NCI-H345 treated with DMSO at 0.1 percent for 48 hours (cell line): ENCODE measurements at regions not wholly inside any gene's neighbourhood (a gene's known extent, or its start where the extent isn't known, plus 50 kb on each side); places are given as distances from the start of the nearest gene placed in this dataset.
"Not testable (repeated sequence)": the region's sequence is repeated elsewhere in the genome, so short reads cannot be mapped to it uniquely, and the experiment has no call there.

ENCODE experiments used
- DNase-seq: peaks from one replicate; lab custom pipeline; 2025; ENCODE audit not compliant: unreplicated experiment; lab: John Stamatoyannopoulos, UW

GRCh38 chr5:97576956-97577355 lies 393.9 kb upstream of the RIOK2 start:
- no peak for DNase-seq

GRCh38 chr5:97579977-97580376 lies 396.9 kb upstream of the RIOK2 start:
- DNase-seq, result not testable (repeated sequence)

GRCh38 chr5:97580746-97581145 lies 397.7 kb upstream of the RIOK2 start:
- DNase-seq, result no peak

- DNase-seq, result no peak
These were observed 408.7 kb upstream of the RIOK2 start for GRCh38 chr5:97591781-97592180.

DNA sequence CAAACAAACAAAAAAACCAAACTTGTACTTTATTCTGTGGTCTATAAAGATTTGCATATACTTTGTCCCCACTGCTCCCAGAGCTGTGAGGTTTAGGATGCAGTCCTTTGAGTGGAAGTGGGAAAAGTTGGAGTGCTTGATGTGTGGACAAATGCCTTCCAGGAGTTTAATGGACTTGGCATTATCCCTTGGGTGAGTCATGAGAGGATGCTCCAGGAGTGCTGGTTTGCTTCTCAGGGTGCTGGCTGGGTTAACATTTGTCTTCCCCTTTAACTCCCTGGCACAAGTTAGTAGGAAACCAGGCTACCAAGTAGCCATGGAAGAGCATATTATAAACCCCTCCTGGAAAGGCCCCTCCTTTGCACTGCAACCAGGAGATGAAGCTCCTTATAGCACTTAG lies 417.4 kb upstream of the RIOK2 start:
- DNase-seq, result no peak

- no peak for DNase-seq
These were observed 418.6 kb upstream of the RIOK2 start for GRCh38 chr5:97601651-97602050.

GRCh38 chr5:97606531-97606930 lies 423.5 kb upstream of the RIOK2 start:
- no peak for DNase-seq

DNA sequence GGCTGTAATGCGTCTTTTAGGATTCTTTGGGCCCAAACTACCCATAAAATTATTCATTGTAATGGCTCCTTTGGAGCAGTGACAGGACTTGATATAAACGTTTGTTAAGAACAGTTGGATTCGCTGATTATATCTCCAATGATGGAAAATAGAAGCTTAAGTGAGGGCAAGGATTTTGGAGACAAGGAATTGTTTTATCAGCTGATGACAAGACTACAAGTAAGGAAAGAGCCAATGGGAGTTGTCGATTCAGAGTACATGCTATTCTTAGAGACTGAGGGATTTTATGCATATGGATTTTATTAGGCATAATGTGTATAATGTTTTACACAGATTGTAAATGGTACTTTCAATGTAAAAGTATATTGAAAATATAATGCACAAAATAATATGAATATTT lies 425.5 kb upstream of the RIOK2 start:
- no peak for DNase-seq

- DNase-seq, result no peak
These were observed 435.7 kb upstream of the RIOK2 start for GRCh38 chr5:97618721-97619120.

DNA sequence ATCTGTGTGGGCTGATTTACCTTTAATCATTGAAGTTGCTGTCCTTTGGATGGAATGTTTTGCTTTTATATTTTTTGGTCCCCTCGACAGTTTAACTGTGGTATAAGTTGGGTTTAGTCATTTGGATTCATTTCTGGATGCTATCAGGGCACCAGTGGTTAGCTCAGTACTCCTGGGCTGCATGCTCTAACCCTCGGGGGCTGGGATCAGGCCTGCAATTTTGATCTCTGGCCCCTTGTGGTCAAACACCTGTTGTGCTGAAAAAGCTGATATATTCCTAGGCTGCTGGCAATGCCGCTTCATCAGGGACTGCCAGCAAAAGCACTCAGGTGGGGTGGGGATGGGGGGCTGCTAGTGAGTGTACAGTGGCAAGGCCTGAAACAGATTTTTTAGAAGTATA lies 440.4 kb upstream of the RIOK2 start:
- DNase-seq, result no peak

DNA sequence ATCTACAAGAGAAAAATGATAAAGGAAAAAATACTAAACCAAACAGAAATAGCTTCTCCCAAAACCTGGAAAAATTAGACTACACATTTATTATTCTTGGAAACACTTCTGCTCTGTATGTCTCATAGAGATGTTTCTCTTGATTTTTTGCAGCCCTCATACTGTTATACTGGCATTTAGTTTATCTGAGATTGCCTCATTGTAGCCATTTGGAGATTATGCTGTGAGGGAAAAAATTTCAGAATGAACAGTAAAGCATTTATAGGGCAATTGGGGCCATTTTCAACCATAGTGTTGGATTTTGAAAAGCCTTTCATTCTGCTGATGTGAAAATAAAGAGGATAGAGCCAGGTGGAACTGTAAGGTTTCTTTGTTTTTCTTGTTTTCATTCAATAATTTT lies 441.8 kb upstream of the RIOK2 start:
- DNase-seq, result no peak

GRCh38 chr5:97627272-97627671 lies 444.2 kb upstream of the RIOK2 start:
- no peak for DNase-seq

GRCh38 chr5:97628031-97628430 lies 445.0 kb upstream of the RIOK2 start:
- DNase-seq, result no peak

DNA sequence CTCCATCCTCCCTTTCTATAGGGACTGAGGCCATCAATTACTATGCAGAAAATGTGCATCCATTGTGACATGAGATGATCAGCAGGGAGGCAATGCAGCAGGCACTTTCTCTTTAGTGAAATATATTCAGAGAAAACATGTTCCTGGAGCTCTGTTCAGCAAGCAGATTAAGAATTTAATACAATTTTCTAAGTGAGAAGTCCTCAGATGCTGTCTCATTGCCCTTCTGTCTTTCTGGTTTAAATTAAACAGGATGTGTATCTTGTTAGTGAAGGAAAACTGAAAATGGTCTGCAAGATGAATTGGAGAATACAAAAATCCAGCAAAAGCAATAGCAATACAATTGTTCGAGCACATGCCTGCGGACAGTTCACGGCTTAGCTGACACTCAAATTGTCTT lies 445.8 kb upstream of the RIOK2 start:
- no peak for DNase-seq

DNA sequence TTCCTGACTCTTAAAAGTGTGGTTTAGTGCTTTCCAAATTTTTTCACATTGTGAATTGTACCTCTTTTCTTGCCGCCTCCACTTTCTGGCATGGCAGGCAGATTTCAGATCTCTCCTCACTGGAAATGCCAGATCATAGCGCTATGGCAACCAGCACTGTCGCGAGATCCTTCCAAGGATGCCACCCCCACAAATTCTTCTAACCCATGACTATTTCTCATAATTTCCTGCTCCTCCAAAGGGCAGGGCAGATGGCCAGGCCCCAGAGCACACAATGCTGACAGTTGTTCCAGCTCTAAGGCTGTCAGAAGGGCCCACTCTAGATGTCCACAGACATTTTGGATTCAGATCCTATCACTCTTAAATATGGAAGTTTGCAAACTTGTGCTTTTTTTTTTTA lies 446.2 kb upstream of the RIOK2 start:
- DNase-seq, result no peak

DNA sequence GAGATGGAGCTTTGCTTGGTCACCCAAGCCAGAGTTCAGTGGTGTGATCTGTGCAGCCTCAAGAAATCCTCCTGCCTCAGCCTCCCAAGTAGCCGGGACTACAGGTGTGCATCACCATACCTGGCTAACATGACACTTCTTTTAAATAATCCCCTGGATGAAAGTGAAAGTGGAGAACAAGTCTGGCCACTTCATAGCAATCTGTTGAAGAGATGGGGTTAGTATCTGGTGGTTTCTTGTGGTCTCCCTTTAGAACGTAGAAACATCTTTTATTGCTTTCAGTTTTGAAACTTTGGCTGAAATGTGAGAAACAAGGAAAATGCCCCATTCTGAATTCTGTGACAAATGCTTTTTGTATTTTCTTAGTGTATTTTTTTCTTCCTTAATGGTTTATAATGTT lies 452.5 kb upstream of the RIOK2 start:
- DNase-seq, result no peak

DNA sequence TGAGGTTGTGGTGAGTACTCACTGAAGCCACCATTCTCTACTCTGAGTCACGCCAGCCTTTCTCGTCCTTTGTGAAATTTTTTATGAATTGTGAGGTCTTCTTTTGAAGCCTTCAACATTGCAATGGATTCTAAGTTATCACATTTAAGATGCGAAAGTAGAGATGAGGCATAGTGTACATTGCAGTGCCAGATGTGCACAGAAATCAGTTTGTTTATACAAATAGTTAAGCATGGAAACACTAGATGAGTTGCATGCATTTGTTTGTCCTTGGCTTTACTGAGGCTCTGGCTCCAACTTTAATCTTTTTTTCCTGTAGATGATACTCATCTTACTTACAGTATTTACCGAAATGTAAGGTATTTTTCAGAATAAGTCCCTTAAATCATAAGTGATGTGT lies 453.7 kb upstream of the RIOK2 start:
- no peak for DNase-seq

- no peak for DNase-seq
These were observed 458.0 kb upstream of the RIOK2 start for GRCh38 chr5:97641081-97641480.

- no peak for DNase-seq
These were observed 461.2 kb upstream of the RIOK2 start for GRCh38 chr5:97644206-97644605.

DNA sequence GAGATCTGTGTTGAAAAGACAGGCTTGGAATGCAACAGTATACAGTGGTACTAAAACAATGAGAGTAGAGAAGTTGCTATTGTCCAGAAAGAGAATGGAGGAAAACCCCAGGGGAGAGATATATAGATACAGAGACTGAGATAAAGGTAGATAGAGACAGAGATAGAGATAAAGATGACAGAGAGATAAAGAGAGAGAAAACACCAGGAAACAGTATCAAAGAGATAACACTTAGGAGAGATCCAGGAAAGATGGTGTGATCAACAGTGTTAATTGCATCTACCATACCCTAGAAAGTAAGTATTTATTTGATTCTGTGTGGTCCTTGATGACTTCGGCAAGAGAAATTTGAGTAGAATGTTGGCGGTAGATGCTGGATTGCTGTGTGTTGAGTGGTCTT lies 461.8 kb upstream of the RIOK2 start:
- no peak for DNase-seq

DNA sequence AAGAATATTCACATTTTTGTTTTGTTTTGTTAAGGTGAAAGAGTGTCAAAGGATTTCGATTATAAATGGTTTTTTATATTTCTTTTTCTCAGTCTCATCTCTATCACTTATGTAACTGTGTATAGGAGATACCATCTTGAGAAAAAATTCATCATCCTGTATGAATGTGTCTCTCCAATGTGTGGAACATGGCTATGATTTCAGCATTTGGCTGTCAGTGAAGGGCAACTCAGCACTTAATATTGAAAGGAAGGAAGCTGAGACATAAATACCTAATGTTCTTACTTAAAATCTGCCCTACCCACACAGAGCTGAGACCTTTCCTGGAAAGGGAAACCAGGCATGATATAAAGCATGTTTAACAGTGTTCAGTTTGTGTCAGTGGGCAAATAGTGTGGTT lies 474.2 kb upstream of the RIOK2 start:
- no peak for DNase-seq

- no peak for DNase-seq
These were observed 475.3 kb upstream of the RIOK2 start for GRCh38 chr5:97658116-97658900.

DNA sequence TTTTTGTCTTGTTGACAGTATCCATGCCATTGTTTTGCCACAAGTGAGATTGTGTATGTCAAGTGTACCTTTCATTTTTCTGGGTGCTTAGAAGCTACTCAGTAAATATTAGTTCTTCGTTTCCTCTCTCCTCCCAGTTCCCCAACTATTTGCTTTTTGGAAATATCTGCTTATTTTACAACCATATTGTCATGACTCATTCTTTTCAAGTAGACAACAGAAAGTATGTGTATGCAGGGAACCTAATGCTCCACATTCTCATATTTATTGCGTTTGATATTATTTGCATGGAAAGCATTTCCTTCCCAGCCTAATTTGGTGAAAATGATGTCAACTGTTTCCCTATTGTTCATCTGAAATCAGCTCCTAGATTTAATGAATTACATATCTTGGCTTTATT lies 483.7 kb upstream of the RIOK2 start:
- DNase-seq, result no peak
